ENCODE measurements at regions not wholly inside any gene's neighbourhood (a gene's known extent, or its start where the extent isn't known, plus 50 kb on each side); places are given as distances from the start of the nearest gene placed in this dataset.

GRCh38 chr6:47924001-47924400 is 142.2 kb downstream of the OPN5 start:
- DNase-seq (no peak), ATAC-seq (no peak)
- 53% methylated on average over 3 of the region's 3 CpGs for WGBS (ENCODE audit: insufficient coverage, low coverage, low lambda C conversion rate, missing lambda C conversion rate)
- Histone ChIP-seq H3K4me3 (no peak overlapping the region), H3K9me3 (no peaks in the 10 kb centered on the region), H3K4me1 (no peaks in the 10 kb centered on the region), H3K27me3 (no peaks in the 10 kb centered on the region), H3K36me3 (no peaks in the 10 kb centered on the region), H3K27ac (no peak overlapping the region)
- intact Hi-C loops (cut with DNase I) = no loop called here
- no peak for TF ChIP-seq POLR2A (IDR thresholded peaks at IDR 0.05)
- TF ChIP-seq, protein P1, sequence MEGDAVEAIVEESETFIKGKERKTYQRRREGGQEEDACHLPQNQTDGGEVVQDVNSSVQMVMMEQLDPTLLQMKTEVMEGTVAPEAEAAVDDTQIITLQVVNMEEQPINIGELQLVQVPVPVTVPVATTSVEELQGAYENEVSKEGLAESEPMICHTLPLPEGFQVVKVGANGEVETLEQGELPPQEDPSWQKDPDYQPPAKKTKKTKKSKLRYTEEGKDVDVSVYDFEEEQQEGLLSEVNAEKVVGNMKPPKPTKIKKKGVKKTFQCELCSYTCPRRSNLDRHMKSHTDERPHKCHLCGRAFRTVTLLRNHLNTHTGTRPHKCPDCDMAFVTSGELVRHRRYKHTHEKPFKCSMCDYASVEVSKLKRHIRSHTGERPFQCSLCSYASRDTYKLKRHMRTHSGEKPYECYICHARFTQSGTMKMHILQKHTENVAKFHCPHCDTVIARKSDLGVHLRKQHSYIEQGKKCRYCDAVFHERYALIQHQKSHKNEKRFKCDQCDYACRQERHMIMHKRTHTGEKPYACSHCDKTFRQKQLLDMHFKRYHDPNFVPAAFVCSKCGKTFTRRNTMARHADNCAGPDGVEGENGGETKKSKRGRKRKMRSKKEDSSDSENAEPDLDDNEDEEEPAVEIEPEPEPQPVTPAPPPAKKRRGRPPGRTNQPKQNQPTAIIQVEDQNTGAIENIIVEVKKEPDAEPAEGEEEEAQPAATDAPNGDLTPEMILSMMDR (IDR thresholded peaks at IDR 0.05) = no peak

DNA sequence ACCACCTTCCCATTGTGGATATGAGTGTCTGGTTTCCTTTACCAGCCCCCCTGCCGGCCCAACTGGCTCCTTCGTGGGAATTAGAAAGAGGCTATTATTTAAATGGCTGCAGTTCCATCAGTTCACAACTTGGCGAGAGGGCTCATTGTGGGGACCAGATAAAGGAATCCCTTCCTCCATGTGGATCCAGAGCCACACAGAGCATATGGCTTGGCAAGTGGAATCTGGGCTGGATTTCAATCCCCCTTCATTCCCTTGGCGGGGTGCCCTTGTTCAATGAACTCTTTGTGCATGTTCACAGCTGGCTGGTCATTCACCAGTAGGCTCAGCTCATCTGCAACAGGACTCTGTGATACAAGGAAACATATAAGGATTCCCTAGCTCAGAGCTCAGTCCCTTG is 140.6 kb downstream of the OPN5 start:
- DNase-seq = no peak
- intact Hi-C loops (cut with DNase I) = no loop called here
- no peaks in the 10 kb centered on the region for H3K36me3 ChIP-seq
- H3K4me1 ChIP-seq = no peaks in the 10 kb centered on the region
- H3K9me3 ChIP-seq = no peaks in the 10 kb centered on the region
- H3K27me3 ChIP-seq = no peaks in the 10 kb centered on the region
- H3K27ac ChIP-seq = no peak overlapping the region
- 52% methylated on average over 3 of the region's 4 CpGs for WGBS (ENCODE audit: insufficient coverage, low coverage, low lambda C conversion rate, missing lambda C conversion rate)
- H3K4me3 ChIP-seq = no peak overlapping the region
- no peak for ATAC-seq
- TF ChIP-seq, protein P1 (IDR thresholded peaks at IDR 0.05) = no peak
- TF ChIP-seq POLR2A (IDR thresholded peaks at IDR 0.05) = no peak

GRCh38 chr6:47919875-47920274 is 138.0 kb downstream of the OPN5 start:
- intact Hi-C loops (cut with DNase I) = no loop called here
- 46% methylated on average over 3 of the region's 3 CpGs for WGBS (ENCODE audit: insufficient coverage, low coverage, low lambda C conversion rate, missing lambda C conversion rate)
- H3K27ac ChIP-seq = no peak overlapping the region
- TF ChIP-seq POLR2A (IDR thresholded peaks at IDR 0.05) = no peak
- TF ChIP-seq, protein P1 (IDR thresholded peaks at IDR 0.05) = no peak
- no peaks in the 10 kb centered on the region for H3K36me3 ChIP-seq
- no peaks in the 10 kb centered on the region for H3K9me3 ChIP-seq
- H3K4me1 ChIP-seq = no peaks in the 10 kb centered on the region
- H3K4me3 ChIP-seq = no peak overlapping the region
- no peaks in the 10 kb centered on the region for H3K27me3 ChIP-seq
- DNase-seq = no peak
- ATAC-seq = no peak

GRCh38 chr6:47917811-47918210 is 136.0 kb downstream of the OPN5 start:
- DNase-seq = no peak
- 40% methylated on average over 3 of the region's 3 CpGs for WGBS (ENCODE audit: insufficient coverage, low coverage, low lambda C conversion rate, missing lambda C conversion rate)
- no peak overlapping the region for H3K27ac ChIP-seq

More at GRCh38 chr6:47917811-47918210, 136.0 kb downstream of the OPN5 start:
- Histone ChIP-seq H3K27me3 (no peaks in the 10 kb centered on the region), H3K4me1 (no peaks in the 10 kb centered on the region), H3K9me3 (no peaks in the 10 kb centered on the region), H3K4me3 (no peak overlapping the region), H3K36me3 (no peaks in the 10 kb centered on the region)
- ATAC-seq = no peak
- intact Hi-C loops (cut with DNase I) = no loop called here
- TF ChIP-seq, protein P1 (IDR thresholded peaks at IDR 0.05) = no peak
- TF ChIP-seq POLR2A (IDR thresholded peaks at IDR 0.05) = no peak
